Testis (tissue), 2 donors: ENCODE measurements at regions not wholly inside any gene's neighbourhood (a gene's known extent, or its start where the extent isn't known, plus 50 kb on each side); places are given as distances from the start of the nearest gene placed in this dataset.

Experiments
- DNase-seq: peaks from one replicate; pipeline ENCODE4 v3.0.0-alpha.2; 2019
- H3K27ac ChIP-seq, 2 donors: fragments of 200-600 bp; sonication (generic); one replicate each; pipeline ENCODE4 v1.5.1; 2019
- H3K27me3 ChIP-seq: fragments of 200-600 bp; sonication (generic); one replicate; pipeline ENCODE4 v1.5.1; 2019
- H3K36me3 ChIP-seq: fragments of 200-600 bp; sonication (generic); one replicate; pipeline ENCODE4 v1.5.1; 2017; ENCODE audit warnings: low read depth; ENCODE audit errors: missing control alignments
- H3K4me1 ChIP-seq: fragments of 200-600 bp; sonication (generic); one replicate; pipeline ENCODE4 v1.5.1; 2019
- H3K4me3 ChIP-seq, 2 donors: fragments of 200-600 bp; sonication (generic); one replicate each; pipeline ENCODE4 v1.5.1; 2017 to 2019
- H3K9me3 ChIP-seq: fragments of 200-600 bp; sonication (generic); one replicate; pipeline ENCODE4 v1.5.1; 2017
- CTCF ChIP-seq, 3 experiments: fragments of 450-650 bp in 2 of 3; fragments of 200-600 bp in 1 of 3; sonication (generic) in 1 of 3; IDR thresholded peaks; one replicate each; pipeline ENCODE4 v1.5.1; 2016 to 2019; ENCODE audit warnings: antibody characterized with exemption in 3 of 3, mild to moderate bottlenecking in 2 of 3, moderate library complexity in 1 of 3
- POLR2A ChIP-seq: fragments of 450-650 bp; IDR thresholded peaks from one replicate; pipeline ENCODE4 v1.6.1; 2017; ENCODE audit warnings: antibody characterized with exemption, mild to moderate bottlenecking, moderate library complexity
- WGBS, 2 donors: methylation state at CpG; one replicate each; pipeline ENCODE4 v1.1.5; 2018; 5-methylcytosine and 5-hydroxymethylcytosine counted together
- intact Hi-C: fragments of 100-400 bp; cut with DNase I; formaldehyde crosslinking; loops from one replicate; pipeline ENCODE4 v1.15.1; 2023; ENCODE audit warnings: low total_unique reads

DNA sequence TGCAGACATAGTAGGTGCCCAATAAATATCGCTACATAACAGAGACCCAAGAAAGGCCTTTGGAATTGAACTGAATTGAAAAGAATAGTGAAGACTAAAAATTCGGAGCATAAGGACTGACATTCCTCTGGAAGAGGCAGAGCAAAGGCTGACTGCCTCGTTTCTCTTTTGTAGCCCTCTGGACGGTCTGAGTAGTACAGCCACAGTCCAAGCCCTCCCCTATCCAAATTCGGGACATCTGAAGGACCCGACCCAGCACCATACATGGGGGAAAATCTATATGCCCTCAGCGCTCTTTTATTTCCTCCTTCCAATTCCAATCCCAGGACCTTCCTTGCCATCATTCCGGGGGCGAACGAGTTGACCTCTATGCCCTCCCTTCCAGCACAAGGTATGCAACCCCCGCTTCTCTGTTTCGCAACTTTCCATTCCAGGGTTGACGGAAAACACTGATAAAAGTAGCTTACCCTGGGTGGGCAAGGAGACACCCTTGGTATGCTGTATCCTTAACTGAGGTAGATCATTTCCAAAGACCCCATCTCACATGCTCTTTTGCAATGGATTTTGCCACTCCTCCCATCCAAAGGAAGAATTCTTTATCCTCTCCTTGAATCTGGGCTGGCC, 127.4 kb upstream of the MAP1LC3B2 start:
- no peak for DNase-seq
- TF ChIP-seq CTCF (IDR thresholded peaks at IDR 0.05) (no peak), POLR2A (no peak)
- Histone ChIP-seq H3K4me3 (no peak overlapping the region), H3K27ac (no peak overlapping the region), H3K9me3 (no peaks in the 10 kb centered on the region), H3K4me1 (peaks cover 4% of the 10 kb centered on the region), H3K36me3 (no peaks in the 10 kb centered on the region), H3K27me3 (no peaks in the 10 kb centered on the region)
- intact Hi-C loops, result no loop called here
- 87% methylated on average over 13 of the region's 13 CpGs for WGBS, 2 donors

GRCh38 chr12:116432314-116432750, 126.8 kb upstream of the MAP1LC3B2 start:
- intact Hi-C loops, result no loop called here
- WGBS, 2 donors, result 70 to 83% methylated on average over 3 to 4 of the region's 4 CpGs
- Histone ChIP-seq H3K27ac (no peak overlapping the region), H3K4me1 (peaks cover 4% of the 10 kb centered on the region), H3K36me3 (no peaks in the 10 kb centered on the region), H3K27me3 (no peaks in the 10 kb centered on the region), H3K4me3 (no peak overlapping the region), H3K9me3 (no peaks in the 10 kb centered on the region)
- DNase-seq, result no peak
- no peak for TF ChIP-seq CTCF (IDR thresholded peaks at IDR 0.05)
- TF ChIP-seq POLR2A, result no peak

DNA sequence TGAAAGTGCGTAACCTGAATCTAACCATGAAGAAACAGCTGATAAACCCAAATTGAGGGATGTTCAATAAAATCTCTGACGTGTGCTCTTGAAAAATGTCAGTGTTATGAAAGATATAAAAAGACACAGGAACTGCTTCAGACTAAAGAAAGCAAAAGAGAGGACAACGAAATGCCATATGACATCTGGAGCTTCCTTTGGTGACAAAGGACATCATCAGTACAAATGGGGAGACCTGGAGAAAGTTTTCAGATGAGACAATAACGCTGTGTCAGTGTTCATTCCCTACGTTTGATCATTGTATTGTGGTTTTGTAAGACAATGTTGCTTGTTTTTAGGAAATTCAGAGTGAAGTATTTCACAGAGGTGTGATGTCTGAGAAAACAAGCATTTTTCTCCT, 125.9 kb upstream of the MAP1LC3B2 start:
- 85 to 89% methylated on average over 5 of the region's 5 CpGs for WGBS, 2 donors
- no peaks in the 10 kb centered on the region for H3K36me3 ChIP-seq
- intact Hi-C loops, result no loop called here
- no peak for DNase-seq
- H3K4me3 ChIP-seq, result no peak overlapping the region
- TF ChIP-seq CTCF (IDR thresholded peaks at IDR 0.05), result no peak
- no peaks in the 10 kb centered on the region for H3K9me3 ChIP-seq
- H3K4me1 ChIP-seq, result peaks cover 4% of the 10 kb centered on the region
- H3K27ac ChIP-seq, result no peak overlapping the region
- no peaks in the 10 kb centered on the region for H3K27me3 ChIP-seq

DNA sequence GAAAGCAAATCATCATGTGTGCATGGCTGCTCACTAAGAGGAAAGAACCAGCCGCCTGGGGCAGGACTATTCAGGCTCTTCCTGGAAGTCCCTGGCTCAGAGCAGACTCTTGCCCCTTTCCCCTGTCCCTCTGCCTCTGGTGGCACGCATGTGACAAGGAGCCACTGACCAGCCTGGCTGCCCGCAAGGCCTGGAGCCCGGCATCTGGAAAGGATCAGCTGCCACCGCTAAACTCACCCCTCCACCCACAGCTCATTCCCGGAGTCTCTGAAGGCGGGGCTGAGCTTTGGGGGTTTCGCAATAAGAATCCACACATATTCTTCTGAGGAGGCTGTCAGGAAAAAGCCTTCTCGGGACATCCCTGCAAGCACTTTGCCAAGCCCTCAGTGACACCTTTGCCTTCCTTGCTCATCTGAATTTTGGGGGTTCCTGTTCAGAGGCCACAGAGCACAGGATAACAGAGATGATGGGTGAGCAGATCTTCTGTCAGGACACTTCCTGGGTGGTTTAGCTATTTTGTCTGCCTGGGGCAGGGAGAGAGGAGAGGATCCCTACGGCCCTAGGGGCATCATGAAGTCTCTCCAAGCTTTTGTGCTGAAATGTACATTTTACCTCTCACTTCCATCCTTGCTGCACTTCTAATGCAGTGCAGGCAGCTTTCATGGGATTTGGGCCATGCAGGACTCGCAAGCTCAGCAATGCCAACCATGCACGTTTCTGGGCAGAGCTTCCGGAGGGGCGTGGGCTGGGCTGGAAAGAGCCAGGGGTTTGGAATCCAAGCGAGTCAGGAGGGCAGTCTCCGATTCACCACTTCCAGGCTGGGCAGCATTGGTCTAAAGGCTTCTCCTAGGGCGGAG, 124.8 kb upstream of the MAP1LC3B2 start:
- DNase-seq, result peak; percentile 51
- no peaks in the 10 kb centered on the region for H3K9me3 ChIP-seq
- peaks cover 4% of the 10 kb centered on the region for H3K4me1 ChIP-seq
- H3K27ac ChIP-seq, result no peak overlapping the region
- intact Hi-C loops, result no loop called here
- H3K27me3 ChIP-seq, result no peaks in the 10 kb centered on the region
- no peak overlapping the region for H3K4me3 ChIP-seq
- H3K36me3 ChIP-seq, result no peaks in the 10 kb centered on the region
- TF ChIP-seq CTCF (IDR thresholded peaks at IDR 0.05), result no peak
- TF ChIP-seq POLR2A, result no peak
- WGBS, 2 donors, result 43 to 49% methylated on average over 15 to 17 of the region's 17 CpGs
